ENCODE measurements at regions not wholly inside any gene's neighbourhood (a gene's known extent, or its start where the extent isn't known, plus 50 kb on each side); places are given as distances from the start of the nearest gene placed in this dataset.

DNA sequence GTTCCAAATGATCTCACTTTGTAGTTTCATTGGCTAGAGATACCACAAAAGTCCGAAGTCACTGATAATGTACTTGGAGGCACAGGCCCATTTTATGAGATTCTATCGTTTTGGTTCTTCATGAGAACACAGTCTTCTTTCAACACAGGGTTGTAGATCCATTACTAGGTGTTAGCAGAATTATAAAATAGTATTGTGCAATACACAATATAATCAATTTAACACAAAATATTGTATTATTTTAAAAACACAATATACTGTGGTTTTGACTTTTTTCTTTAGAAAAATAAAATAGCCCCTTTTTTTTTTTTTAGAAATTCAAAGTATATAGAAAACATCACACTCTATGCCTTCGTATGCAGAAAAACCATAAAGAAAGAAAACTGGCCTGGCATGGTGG, 138.6 kb upstream of the TSC22D2 start:
- TF ChIP-seq, protein P1, sequence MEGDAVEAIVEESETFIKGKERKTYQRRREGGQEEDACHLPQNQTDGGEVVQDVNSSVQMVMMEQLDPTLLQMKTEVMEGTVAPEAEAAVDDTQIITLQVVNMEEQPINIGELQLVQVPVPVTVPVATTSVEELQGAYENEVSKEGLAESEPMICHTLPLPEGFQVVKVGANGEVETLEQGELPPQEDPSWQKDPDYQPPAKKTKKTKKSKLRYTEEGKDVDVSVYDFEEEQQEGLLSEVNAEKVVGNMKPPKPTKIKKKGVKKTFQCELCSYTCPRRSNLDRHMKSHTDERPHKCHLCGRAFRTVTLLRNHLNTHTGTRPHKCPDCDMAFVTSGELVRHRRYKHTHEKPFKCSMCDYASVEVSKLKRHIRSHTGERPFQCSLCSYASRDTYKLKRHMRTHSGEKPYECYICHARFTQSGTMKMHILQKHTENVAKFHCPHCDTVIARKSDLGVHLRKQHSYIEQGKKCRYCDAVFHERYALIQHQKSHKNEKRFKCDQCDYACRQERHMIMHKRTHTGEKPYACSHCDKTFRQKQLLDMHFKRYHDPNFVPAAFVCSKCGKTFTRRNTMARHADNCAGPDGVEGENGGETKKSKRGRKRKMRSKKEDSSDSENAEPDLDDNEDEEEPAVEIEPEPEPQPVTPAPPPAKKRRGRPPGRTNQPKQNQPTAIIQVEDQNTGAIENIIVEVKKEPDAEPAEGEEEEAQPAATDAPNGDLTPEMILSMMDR (conservative IDR thresholded peaks at IDR 0.05) = no peak
- TF ChIP-seq ZFX (IDR thresholded peaks at IDR 0.05) = no peak

Measured in C4-2B (cell line).